ENCODE measurements at regions not wholly inside any gene's neighbourhood (a gene's known extent, or its start where the extent isn't known, plus 50 kb on each side); places are given as distances from the start of the nearest gene placed in this dataset.
"Not testable (repeated sequence)": the region's sequence is repeated elsewhere in the genome, so short reads cannot be mapped to it uniquely, and the experiment has no call there.

GRCh38 chr4:180967936-180968335 is 1275.3 kb upstream of the TENM3 start:
- intact Hi-C loops (cut with DNase I), result no loop called here
- no peak for DNase-seq (ENCODE audit: low spot score)

GRCh38 chr4:180973894-180974293 is 1269.3 kb upstream of the TENM3 start:
- no peak for DNase-seq (ENCODE audit: low spot score)
- intact Hi-C loops (cut with DNase I), result no loop called here

- intact Hi-C loops (cut with DNase I), result no loop called here
- DNase-seq (ENCODE audit: low spot score), result no peak
These were observed 1252.3 kb upstream of the TENM3 start for GRCh38 chr4:180990931-180991330.

- intact Hi-C loops (cut with DNase I), result no loop called here
These were observed 1249.9 kb upstream of the TENM3 start for GRCh38 chr4:180993244-180993836.

GRCh38 chr4:180994722-180995121 is 1248.5 kb upstream of the TENM3 start:
- DNase-seq (ENCODE audit: low spot score), result no peak

More at GRCh38 chr4:180993244-180993836, 1249.9 kb upstream of the TENM3 start:
- no peak for DNase-seq (ENCODE audit: low spot score)

GRCh38 chr4:180999217-180999616 is 1244.0 kb upstream of the TENM3 start:
- intact Hi-C loops (cut with DNase I), result no loop called here
- DNase-seq (ENCODE audit: low spot score), result no peak

More at GRCh38 chr4:180994722-180995121, 1248.5 kb upstream of the TENM3 start:
- intact Hi-C loops (cut with DNase I), result no loop called here

GRCh38 chr4:181004056-181004455 is 1239.1 kb upstream of the TENM3 start:
- DNase-seq (ENCODE audit: low spot score), result no peak
- intact Hi-C loops (cut with DNase I), result no loop called here

GRCh38 chr4:181006499-181007260 is 1236.5 kb upstream of the TENM3 start:
- DNase-seq (ENCODE audit: low spot score), result no peak
- intact Hi-C loops (cut with DNase I), result no loop called here

GRCh38 chr4:181007751-181008150 is 1235.5 kb upstream of the TENM3 start:
- intact Hi-C loops (cut with DNase I), result no loop called here
- DNase-seq (ENCODE audit: low spot score), result no peak

- DNase-seq (ENCODE audit: low spot score), result no peak
- intact Hi-C loops (cut with DNase I), result no loop called here
These were observed 1235.0 kb upstream of the TENM3 start for GRCh38 chr4:181008164-181008563.

GRCh38 chr4:181013162-181013561 is 1230.0 kb upstream of the TENM3 start:
- intact Hi-C loops (cut with DNase I), result no loop called here
- DNase-seq (ENCODE audit: low spot score), result no peak

GRCh38 chr4:181017038-181017437 is 1226.2 kb upstream of the TENM3 start:
- intact Hi-C loops (cut with DNase I), result no loop called here
- DNase-seq (ENCODE audit: low spot score), result no peak

- intact Hi-C loops (cut with DNase I), result no loop called here
These were observed 1224.7 kb upstream of the TENM3 start for GRCh38 chr4:181018472-181018871.

GRCh38 chr4:181018913-181019312 is 1224.3 kb upstream of the TENM3 start:
- no peak for DNase-seq (ENCODE audit: low spot score)
- intact Hi-C loops (cut with DNase I), result no loop called here

More at GRCh38 chr4:181018472-181018871, 1224.7 kb upstream of the TENM3 start:
- DNase-seq (ENCODE audit: low spot score), result no peak

GRCh38 chr4:181020456-181020855 is 1222.7 kb upstream of the TENM3 start:
- intact Hi-C loops (cut with DNase I), result no loop called here
- no peak for DNase-seq (ENCODE audit: low spot score)

- DNase-seq (ENCODE audit: low spot score), result no peak
- intact Hi-C loops (cut with DNase I), result no loop called here
These were observed 1222.0 kb upstream of the TENM3 start for GRCh38 chr4:181021213-181021612.

GRCh38 chr4:181030135-181030921 is 1212.9 kb upstream of the TENM3 start:
- intact Hi-C loops (cut with DNase I), result not testable (repeated sequence)

GRCh38 chr4:181030961-181031360 is 1212.2 kb upstream of the TENM3 start:
- DNase-seq (ENCODE audit: low spot score), result no peak
- intact Hi-C loops (cut with DNase I), result no loop called here

More at GRCh38 chr4:181030135-181030921, 1212.9 kb upstream of the TENM3 start:
- not testable (repeated sequence) for DNase-seq (ENCODE audit: low spot score)

- intact Hi-C loops (cut with DNase I), result no loop called here
These were observed 1199.7 kb upstream of the TENM3 start for GRCh38 chr4:181043486-181043885.

GRCh38 chr4:181046809-181047208 is 1196.4 kb upstream of the TENM3 start:
- no peak for DNase-seq (ENCODE audit: low spot score)
- intact Hi-C loops (cut with DNase I), result no loop called here

More at GRCh38 chr4:181043486-181043885, 1199.7 kb upstream of the TENM3 start:
- no peak for DNase-seq (ENCODE audit: low spot score)

Data from posterior vena cava (tissue), 2 donors.